ENCODE measurements at regions not wholly inside any gene's neighbourhood (a gene's known extent, or its start where the extent isn't known, plus 50 kb on each side); places are given as distances from the start of the nearest gene placed in this dataset.

DNA sequence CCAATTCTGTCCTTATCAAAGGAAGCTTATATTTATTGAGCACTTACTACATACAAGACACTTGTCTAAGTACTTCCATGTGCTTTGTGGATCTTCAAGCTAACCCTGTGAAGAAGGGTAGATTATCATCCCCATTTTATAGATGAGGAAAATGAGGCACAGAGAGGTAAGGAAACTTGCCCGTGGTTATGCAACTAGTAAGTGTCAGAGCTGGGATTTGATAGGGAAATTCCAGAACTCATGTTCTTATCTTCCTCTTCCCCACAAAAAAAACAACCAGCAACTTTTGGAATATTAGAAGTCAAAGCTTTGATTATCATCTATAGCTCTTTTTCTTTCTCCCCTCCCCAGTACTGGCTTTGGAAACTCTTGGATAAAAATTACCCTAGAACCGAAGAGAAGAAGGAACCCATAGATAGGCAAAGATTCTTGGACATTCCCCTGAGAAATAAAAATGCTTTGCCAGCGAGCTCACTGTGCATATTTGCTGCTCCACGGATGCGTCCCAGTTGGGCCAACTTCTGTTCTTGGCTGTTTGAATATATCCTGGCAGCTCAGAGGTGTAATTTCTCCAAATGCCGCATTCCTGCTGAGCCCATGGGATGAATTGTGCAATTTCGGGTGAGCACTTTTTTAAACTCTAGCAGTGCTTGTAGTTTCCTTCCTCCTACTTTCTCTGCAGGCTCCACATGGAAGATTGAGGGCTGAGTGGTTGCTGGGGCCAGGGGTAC lies 591.5 kb upstream of the CFAP20DC start:
- Histone ChIP-seq H3K27me3 (no peaks in the 10 kb centered on the region), H3K36me3 (no peaks in the 10 kb centered on the region), H3K4me3 (no peak overlapping the region), H3K9me3 (no peaks in the 10 kb centered on the region), H3K4me1 (no peaks in the 10 kb centered on the region), H3K27ac (no peak overlapping the region)
- TF ChIP-seq, protein P1, sequence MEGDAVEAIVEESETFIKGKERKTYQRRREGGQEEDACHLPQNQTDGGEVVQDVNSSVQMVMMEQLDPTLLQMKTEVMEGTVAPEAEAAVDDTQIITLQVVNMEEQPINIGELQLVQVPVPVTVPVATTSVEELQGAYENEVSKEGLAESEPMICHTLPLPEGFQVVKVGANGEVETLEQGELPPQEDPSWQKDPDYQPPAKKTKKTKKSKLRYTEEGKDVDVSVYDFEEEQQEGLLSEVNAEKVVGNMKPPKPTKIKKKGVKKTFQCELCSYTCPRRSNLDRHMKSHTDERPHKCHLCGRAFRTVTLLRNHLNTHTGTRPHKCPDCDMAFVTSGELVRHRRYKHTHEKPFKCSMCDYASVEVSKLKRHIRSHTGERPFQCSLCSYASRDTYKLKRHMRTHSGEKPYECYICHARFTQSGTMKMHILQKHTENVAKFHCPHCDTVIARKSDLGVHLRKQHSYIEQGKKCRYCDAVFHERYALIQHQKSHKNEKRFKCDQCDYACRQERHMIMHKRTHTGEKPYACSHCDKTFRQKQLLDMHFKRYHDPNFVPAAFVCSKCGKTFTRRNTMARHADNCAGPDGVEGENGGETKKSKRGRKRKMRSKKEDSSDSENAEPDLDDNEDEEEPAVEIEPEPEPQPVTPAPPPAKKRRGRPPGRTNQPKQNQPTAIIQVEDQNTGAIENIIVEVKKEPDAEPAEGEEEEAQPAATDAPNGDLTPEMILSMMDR (IDR thresholded peaks at IDR 0.05) = no peak
- TF ChIP-seq POLR2A (IDR thresholded peaks at IDR 0.05) = no peak
- no peak for DNase-seq

DNA sequence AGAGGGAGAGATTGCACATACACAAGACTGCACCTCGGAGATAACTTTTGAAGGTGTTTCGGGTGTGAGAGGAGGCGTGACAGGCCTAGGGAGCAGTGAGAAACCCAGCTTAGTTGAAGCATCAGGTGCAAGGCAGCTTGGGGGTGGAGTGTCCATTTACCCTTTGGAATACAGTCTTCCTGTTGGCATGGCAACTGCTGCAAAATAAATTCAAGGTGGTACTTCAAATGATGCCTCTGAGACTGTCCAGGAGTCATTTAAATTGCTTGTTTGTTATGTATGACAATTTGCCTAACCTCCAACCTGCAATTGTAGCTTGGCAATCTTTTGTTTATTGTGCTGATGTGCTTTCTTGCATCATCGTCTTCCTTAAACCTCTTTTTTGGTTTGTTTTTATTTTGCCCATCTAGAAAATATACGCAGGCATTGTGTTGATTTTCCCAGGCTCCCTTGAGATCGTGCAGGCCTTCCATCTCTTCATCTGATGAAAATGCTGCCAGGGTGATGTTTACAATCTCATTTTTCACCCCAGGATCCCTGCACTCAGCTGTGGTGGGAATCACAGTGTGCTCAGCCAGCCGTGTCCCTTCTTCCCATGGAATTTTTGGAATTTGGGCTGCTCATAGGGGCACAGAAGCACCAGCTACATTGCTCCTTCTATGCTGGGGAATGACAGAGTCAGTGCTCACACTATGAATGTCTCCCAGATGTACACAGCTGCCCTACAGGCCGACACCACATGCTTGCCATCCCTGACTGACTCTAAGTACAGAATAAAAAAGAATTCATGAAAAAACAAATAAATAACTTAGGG lies 583.1 kb upstream of the CFAP20DC start:
- Histone ChIP-seq H3K9me3 (no peaks in the 10 kb centered on the region), H3K27ac (no peak overlapping the region), H3K4me1 (no peaks in the 10 kb centered on the region), H3K4me3 (no peak overlapping the region), H3K27me3 (no peaks in the 10 kb centered on the region), H3K36me3 (no peaks in the 10 kb centered on the region)
- no peak for DNase-seq
- no peak for TF ChIP-seq POLR2A (IDR thresholded peaks at IDR 0.05)
- TF ChIP-seq, protein P1 (IDR thresholded peaks at IDR 0.05) = no peak

DNA sequence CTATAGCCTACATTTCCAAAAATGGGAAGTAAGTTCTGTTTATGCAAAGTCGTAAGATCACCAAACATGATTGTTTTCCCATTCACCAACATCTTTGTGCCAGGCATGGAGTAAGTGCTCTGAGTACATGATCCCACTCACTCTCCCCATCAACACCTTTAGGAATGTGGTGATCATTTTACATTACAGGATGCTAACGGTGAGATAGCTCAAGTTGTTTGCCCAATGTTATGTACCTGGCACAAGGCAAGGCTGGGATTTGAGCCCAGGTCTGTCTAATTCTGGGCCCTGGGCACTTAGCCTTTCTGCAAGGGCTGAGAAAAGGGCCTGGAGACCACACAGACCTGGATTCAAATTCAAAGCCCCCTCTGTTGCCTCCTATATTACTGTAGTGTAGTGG lies 581.7 kb upstream of the CFAP20DC start:
- no peaks in the 10 kb centered on the region for H3K4me1 ChIP-seq
- no peaks in the 10 kb centered on the region for H3K36me3 ChIP-seq
- TF ChIP-seq POLR2A (IDR thresholded peaks at IDR 0.05) = no peak
- TF ChIP-seq, protein P1 (IDR thresholded peaks at IDR 0.05) = no peak
- DNase-seq = no peak
- H3K4me3 ChIP-seq = no peak overlapping the region
- H3K27ac ChIP-seq = no peak overlapping the region
- no peaks in the 10 kb centered on the region for H3K27me3 ChIP-seq
- H3K9me3 ChIP-seq = no peaks in the 10 kb centered on the region

GRCh38 chr3:59621037-59621436 lies 571.2 kb upstream of the CFAP20DC start:
- DNase-seq = no peak
- Histone ChIP-seq H3K27me3 (no peaks in the 10 kb centered on the region), H3K36me3 (no peaks in the 10 kb centered on the region), H3K27ac (no peak overlapping the region), H3K4me1 (no peaks in the 10 kb centered on the region), H3K4me3 (no peak overlapping the region), H3K9me3 (no peaks in the 10 kb centered on the region)
- TF ChIP-seq POLR2A (IDR thresholded peaks at IDR 0.05) = no peak
- TF ChIP-seq, protein P1 (IDR thresholded peaks at IDR 0.05) = no peak

DNA sequence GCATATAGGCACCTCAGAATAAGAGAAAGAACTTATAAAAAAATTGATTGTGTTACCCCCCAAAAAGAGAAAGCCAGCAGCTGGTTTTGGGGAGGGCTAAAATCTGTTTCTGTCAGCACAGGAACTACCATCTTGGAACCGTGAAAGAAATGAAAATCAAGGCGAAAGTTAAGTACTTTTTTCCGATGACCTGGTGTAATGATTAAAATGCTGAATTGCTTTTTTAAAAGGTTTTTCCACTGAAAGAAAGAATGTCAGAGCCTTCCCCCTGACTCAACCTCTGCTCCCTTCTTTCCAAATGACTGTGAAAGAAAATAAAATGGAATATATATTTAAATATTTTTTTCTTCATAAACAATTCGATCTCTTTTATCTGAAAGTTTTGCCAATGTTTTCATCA lies 570.5 kb upstream of the CFAP20DC start:
- no peaks in the 10 kb centered on the region for H3K36me3 ChIP-seq

More for the DNA sequence above, 570.5 kb upstream of the CFAP20DC start:
- Histone ChIP-seq H3K4me1 (no peaks in the 10 kb centered on the region), H3K27ac (no peak overlapping the region), H3K4me3 (no peak overlapping the region), H3K9me3 (no peaks in the 10 kb centered on the region), H3K27me3 (no peaks in the 10 kb centered on the region)
- DNase-seq = no peak
- TF ChIP-seq POLR2A (IDR thresholded peaks at IDR 0.05) = no peak
- TF ChIP-seq, protein P1 (IDR thresholded peaks at IDR 0.05) = no peak
